DND-41 (cell line): ENCODE measurements at regions not wholly inside any gene's neighbourhood (a gene's known extent, or its start where the extent isn't known, plus 50 kb on each side); places are given as distances from the start of the nearest gene placed in this dataset.

Experiments
- EZH2 ChIP-seq: IDR thresholded peaks from 3 replicates; pipeline ENCODE4 v1.6.1; 2012; ENCODE audit warnings: borderline replicate concordance, low read depth, mild to moderate bottlenecking, moderate library complexity, low read length, inconsistent platforms; ENCODE audit not compliant: severe bottlenecking
- TF ChIP-seq, protein P1 (sequence below): IDR thresholded peaks from 2 replicates; pipeline ENCODE4 v1.5.1; 2012; ENCODE audit warnings: borderline replicate concordance, low read length, moderate library complexity, mild to moderate bottlenecking; ENCODE audit not compliant: poor library complexity, severe bottlenecking; ENCODE audit errors: extremely low read depth

DNA sequence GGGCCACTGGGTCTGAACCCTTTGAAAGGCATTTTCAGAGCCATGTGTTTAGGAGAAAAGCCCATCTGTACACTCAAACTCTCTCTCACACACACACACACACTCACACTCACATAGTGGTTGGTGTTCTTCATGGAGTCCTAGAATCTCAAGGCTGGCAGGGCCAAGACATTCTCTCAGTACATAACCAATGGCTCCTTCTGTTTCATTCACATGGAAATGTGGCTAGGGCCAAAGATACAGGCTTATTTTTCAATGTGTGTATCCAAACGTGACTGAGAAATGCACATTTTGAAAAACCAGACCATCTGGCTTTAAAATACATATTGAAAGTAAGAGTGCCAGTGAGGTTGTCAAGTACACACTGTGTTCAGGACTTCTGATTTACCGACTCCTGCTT lies 59.0 kb upstream of the SALL1 start:
- TF ChIP-seq, protein P1, sequence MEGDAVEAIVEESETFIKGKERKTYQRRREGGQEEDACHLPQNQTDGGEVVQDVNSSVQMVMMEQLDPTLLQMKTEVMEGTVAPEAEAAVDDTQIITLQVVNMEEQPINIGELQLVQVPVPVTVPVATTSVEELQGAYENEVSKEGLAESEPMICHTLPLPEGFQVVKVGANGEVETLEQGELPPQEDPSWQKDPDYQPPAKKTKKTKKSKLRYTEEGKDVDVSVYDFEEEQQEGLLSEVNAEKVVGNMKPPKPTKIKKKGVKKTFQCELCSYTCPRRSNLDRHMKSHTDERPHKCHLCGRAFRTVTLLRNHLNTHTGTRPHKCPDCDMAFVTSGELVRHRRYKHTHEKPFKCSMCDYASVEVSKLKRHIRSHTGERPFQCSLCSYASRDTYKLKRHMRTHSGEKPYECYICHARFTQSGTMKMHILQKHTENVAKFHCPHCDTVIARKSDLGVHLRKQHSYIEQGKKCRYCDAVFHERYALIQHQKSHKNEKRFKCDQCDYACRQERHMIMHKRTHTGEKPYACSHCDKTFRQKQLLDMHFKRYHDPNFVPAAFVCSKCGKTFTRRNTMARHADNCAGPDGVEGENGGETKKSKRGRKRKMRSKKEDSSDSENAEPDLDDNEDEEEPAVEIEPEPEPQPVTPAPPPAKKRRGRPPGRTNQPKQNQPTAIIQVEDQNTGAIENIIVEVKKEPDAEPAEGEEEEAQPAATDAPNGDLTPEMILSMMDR = no peak
- no peak for TF ChIP-seq EZH2
